Occipital lobe (tissue), 1 donor: ENCODE measurements at regions not wholly inside any gene's neighbourhood (a gene's known extent, or its start where the extent isn't known, plus 50 kb on each side); places are given as distances from the start of the nearest gene placed in this dataset.
"Not testable (repeated sequence)": the region's sequence is repeated elsewhere in the genome, so short reads cannot be mapped to it uniquely, and the experiment has no call there.

Source experiments
- DNase-seq: peaks from one replicate; lab custom pipeline; 2025; lab: John Stamatoyannopoulos, UW

DNA sequence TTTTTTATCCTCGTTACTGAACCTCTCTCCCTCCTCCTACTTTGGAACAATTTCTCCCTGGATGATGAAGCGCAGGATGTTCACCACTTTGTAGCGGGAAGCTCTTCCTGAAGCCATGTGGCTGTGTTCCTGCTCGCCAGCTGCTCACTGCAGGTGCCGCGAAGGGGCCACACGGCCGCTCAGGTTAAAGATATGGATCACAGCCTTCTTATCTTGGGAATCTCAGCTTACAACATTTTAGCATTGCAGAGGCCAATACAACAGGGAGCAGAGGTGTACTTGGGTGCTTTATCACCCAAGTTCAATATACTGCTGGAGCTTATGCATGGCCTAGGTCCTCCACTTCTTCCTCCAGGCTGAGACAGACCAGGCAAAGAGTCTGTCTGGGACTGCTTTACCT, 201.2 kb upstream of the G2E3 start:
- no peak for DNase-seq

DNA sequence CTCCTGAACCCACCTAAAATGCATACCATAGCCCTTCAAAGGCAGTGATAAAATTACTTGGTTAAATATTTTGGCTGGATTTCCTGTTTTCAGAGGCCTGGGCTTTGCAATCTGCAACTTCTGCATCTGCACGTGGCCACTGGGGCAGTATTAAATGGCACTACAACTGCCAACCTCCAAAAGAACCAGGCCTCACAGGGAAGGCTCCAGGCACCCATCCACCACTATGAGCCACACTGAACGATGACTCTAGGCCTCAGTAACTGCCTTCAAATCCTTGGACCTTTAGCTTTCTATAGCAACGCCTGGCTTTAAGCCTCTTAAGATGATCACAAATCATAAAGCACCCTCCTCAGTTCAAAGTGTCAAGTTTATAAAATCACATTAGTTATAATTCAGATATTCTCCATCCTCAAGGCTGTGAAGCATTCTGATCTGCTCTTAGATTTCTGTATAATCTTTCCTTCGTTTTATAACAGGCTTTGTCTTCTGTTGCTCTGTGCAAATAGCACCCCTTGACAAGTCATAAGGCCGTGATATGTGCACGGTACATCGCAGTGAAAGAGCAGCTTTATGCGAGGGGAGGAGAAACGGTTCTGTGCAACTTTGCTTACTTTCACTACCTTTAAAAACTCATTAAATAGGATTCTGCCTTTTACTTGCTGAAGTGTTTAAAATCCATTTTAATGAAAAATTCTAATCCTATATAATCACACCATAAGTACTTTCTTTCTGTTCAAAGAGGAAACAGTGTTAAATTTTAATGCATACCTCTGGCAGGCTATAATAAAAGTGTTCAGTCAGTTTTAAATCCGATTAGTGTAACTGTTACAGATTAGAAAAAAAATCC, 196.4 kb upstream of the G2E3 start:
- no peak for DNase-seq

DNA sequence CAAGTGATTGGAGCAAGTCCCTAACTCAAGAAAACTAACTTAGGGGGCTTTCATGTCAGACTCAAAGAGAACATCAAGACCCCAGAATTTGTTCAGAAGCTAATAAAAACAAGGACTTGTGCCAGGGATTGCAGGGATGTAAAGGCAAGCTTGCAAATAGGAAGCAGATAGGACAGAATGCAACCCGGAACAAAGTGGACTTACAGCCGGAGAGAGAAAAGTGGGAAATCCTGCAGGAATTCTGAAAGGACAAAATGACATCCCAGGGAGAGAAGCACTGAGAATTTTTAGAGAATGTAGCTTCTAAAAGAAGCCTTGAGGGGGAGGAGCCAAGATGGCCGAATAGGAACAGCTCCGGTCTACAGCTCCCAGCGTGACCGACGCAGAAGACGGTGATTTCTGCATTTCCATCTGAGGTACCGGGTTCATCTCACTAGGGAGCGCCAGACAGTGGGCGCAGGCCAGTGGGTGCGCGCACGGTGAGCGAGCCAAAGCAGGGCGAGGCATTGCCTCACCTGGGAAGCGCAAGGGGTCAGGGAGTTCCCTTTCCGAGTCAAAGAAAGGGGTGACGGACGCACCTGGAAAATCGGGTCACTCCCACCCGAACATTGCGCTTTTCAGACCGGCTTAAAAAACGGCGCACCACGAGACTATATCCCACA, 195.6 kb upstream of the G2E3 start:
- DNase-seq: not testable (repeated sequence)

DNA sequence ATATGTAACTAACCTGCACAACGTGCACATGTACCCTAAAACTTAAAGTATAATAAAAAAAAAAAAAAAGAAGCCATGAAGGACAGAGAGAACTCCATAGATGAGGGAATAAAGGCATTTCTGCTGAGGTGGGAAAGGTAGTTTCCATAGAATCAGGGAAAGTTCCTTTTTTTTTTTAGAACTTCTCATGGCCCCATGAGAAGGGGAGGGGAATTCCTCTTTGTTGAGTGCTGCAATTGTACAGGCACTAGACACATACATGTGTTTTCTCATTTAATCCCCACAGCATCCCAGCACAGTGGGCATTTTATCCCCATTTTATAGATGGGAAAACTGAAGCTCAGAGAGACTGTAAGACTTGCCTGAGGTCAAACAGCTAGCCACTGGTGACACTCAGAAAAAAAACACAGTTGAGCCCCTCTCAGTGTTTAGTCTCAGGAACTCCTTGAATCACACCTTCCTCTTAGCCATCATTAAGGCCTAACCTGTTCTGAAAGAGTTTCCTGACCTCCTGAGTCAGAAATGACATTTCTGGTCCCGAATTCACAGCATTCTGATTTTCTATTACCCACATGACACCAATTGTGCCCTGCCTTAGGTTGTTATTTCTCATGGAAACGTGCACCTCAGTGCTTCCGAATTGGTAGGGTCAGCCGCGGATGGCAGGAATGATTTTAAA, 189.3 kb upstream of the G2E3 start:
- DNase-seq: no peak

DNA sequence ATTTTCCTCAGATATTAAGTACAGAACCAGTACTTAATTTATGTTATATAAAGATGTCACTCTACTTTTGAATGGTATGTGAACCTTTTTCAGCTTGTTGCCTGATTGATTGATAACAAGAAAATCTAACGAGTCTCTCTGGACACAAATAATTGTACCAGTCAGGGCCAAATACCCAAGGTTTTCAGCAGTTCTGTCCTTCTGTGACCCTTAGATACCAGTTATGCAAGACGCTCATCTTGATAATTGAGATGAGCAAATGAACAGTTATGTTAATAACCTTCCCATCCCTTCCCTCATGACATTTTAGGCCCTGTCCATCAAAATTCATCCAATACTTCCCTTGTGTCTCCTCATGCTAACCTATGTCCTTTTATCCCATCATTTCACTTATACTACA, 185.9 kb upstream of the G2E3 start:
- no peak for DNase-seq

DNA sequence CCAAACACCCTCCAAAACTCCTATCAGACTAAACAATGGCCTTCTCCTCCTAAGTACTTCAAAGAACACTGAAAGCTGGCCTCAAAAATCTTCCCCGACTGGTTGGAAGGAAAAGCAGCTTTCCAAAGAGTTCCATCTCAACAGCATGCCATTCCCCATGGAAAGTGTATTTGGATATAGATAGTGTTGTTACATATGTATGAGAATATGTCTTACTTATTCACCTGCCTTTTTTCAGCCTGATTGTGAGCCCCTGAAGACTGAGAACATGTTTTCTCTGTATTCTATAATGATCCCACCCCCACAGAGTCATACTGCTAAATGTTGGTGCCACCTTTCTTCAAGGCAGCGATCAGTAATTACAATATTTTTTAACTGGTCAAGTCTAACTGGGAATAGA, 185.4 kb upstream of the G2E3 start:
- DNase-seq: no peak

DNA sequence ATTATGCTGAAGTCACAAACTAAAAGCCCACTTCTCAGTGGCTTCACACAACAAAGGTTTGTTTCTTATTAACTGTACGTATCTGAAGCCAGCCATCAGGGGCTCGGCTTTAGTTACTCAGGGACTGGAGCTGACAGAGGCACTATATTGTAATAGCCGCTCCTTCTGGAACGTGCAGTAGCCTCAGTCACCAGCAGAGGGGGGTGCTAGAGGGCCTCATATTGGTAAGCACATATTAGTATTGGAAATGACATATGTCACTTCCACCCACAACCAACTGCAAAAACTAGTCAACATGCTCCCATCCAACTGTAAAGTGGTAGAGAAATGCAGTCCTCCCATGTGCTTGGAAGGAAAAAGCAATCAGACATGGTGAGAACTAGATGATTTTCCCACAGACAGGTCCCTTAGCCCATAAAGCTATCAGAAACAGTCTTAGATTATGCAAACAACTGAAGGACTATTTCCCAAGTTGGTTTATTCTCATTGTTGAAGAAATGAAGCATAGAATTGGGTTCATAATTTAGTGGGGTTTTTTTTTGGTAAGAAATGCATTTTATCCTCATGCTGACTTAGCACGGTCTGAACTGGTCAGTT, 183.6 kb upstream of the G2E3 start:
- DNase-seq: no peak

DNA sequence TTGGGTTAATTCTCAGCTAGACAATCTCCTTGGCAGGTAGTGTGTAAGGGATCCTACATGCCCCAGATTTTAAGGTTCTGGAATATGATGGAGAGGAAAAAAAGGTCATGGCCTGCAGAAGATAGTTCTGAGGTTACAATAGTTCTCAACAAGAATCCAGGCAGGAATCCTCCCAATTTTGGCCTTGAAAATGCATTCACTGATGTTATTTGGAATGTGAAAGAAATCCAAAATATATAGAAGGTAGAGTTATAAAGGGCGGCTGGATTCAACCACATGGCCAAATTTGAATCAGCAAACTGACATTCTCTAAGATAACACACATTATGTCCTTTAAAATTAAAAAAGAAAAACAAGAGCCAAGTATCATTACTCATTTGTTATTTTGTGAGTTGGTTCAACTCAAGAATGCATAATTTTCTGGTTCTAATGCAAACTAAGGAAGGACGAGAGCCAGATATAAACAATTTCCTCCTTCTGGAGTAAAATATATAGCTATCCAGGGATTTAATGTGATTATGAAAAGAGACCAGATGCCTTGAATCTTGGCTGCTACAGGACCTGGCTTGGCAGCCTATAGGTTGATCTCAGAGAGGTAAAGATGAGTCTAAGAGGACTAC, 177.0 kb upstream of the G2E3 start:
- no peak for DNase-seq

DNA sequence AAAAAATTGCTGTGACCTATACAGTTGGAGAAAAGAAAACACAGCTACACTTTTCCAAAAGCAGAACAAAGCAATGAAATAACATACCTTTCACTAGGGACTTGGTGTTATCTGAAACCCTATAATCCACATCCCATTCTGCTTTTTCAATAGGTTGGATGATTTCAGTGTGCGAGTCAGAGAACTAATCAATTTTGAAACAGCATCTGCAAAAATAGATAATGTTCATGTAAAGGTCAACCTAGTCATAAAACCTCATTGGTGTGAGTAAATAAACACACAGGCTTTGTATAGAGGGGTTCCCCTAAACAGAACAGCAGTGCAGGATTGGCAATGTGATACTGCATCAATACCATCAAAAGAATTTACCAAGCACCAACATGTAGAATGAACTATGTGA, 173.0 kb upstream of the G2E3 start:
- DNase-seq: no peak

DNA sequence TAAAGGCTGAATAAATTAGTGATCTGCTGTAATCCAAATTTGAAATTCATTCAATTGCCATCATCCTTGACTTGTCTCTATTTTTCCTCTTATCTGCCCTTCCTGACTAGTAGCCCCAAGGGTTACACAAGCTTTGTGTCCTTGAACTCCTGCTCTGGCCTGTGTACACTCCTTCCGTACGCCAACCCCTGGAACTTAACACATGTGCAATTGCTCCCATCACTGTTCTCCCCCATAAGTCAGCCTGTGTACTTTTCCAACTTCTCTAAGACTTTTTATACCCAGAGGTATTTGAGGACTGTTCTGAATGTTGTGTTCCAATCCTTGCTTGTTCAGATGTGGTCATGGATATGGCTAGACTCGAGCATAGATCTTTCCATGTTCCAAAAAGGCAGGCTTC, 171.1 kb upstream of the G2E3 start:
- no peak for DNase-seq

DNA sequence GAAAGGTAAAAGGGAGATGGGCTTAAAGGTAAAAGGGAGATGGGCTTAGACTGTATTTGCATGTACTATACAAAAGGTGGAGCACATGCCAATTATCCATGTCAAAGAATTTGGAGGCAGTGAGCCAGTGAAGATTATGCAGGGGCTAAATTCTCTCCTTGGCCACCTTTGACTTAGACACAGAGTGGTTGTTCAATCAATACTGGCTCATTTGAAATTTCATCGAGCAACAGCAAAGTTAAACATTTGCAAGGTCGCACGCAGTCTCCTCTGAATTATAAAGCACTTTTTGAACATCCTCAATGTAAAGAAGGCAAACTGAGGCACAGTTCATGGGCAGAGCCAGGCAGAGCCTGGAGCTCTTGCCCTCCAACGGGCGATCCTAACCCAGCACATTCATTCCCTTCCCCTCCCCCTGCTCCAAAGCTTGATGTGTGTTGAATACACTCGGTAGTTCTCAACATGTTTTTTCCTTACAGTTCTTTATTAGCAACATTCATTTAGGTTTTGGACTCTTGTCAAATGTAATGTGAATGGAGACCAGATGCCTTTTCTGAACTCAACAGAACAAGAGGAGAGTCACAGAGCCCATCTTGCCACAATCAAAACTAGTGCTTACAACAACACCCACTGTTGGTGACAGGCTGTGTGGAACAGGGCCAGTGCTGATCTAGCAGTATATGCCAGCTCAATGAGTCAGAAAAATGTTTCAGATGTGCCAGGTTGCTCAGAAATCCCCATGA, 169.7 kb upstream of the G2E3 start:
- peak; percentile 65 for DNase-seq

DNA sequence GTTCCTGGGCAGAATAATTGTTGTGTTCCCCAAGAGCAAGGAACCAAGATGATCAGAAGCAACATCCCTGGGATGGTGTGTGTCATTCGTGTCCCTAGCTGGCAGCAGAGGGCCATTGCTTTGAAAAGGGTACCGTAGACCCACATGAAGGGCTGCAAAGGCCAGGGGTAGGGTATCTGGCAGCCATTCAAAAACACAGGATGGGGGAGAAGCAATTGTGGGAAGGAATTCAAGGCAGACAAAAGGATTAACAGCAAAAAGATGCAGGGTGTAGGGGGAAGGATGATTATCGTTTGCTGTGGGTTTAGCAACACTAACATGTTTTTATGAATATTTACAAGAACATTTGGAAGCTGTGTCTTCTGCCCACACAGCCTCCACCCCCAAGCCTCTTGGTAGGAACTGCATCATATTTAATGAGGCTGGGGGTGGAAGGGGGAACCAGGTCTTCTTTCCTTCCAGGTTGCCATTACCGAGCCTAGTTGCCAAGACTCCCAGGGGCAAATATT, 169.0 kb upstream of the G2E3 start:
- DNase-seq: no peak

DNA sequence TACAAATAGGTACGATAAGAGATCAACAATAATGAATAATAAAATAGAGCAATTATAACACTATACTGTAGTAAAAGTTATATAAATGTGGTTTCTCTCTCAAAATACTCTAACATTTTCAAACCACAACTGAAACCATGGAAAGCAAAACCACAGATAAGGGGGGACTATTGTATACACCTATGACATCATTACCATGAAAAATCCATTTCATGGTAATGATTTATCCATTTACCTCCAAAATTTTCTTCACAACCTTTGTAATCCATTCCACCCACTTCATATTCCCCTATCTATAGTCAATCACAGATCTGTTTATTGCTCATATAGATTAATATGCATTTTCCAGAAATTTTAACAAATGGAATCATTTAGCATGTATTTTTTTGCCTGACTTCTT, 163.9 kb upstream of the G2E3 start:
- DNase-seq: no peak

DNA sequence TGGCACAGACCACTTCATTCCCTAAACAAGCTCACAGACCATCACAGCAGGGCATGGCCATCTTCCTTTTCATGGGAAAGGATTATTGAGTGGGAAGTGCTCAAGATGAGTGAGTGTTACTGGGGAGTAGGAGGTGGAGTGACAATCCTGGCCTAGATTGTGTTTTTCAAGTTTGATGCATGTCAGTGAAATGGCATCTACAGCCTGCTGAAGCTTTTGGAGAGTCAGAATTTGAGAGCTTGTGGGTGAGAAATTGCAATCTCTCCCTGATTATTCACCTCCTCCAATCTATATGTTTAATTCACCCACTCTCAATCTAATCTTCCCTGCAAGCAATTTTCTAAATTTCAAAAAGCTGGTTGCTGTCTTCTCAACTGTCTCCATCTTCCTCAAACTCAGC, 156.1 kb upstream of the G2E3 start:
- no peak for DNase-seq

DNA sequence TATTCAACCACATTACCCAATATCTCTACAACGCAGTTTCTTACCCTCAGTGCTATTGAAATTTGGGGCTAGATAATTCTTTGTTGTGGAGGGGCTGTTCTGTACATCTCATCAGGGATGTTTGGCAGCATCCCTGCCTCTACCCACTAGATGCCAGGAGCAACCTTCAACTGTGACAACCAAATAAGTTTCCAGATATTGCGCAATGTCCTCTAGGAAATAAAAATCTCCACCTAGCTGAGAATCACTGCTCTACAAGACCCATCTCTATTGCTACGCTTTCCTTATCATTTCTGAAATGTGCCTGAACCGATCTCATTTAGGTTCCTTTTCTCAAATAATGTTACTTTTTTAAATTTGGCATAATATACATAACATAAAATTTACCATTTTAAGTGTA, 155.2 kb upstream of the G2E3 start:
- no peak for DNase-seq

DNA sequence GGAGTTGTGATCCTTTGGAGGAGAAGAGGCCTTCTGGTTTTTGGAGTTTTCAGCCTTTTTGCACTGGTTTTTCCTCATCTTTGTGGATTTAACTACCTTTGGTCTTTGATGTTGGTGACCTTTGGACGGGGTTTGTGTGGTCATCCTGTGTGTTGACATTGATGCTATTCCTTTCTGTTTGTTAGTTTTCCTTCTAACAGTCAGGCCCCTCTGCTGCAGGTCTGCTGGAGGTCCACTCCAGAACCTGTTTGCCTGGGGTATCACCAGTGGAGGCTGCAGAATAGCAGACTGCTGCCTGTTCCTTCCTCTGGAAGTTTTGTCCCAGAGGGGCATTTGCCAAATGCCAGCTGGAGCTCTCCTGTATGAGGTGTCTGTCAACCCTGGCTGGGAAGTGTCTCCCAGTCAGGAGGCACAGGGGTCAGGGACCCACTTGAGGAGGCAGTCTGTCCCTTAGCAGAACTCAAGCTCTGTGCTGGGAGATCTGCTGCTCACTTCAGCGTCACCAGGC, 149.4 kb upstream of the G2E3 start:
- not testable (repeated sequence) for DNase-seq

DNA sequence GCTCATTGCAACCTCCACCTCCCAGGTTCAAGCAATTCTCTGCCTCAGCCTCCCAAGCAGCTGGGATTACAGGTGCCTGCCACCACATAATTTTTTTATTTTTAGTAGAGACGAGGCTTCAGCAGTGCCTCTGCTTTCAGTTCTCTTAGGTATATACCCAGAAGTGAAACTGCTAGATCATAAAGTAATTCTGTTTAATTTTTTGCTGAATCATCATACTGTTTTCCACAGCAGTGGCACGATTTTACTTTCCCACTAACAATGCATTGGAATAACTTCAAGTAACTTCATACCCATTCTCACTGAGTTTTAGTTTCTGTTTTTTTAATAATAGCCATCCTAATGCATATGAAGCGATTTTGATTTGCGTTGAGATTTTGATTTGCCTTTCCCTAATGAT, 148.0 kb upstream of the G2E3 start:
- no peak for DNase-seq

DNA sequence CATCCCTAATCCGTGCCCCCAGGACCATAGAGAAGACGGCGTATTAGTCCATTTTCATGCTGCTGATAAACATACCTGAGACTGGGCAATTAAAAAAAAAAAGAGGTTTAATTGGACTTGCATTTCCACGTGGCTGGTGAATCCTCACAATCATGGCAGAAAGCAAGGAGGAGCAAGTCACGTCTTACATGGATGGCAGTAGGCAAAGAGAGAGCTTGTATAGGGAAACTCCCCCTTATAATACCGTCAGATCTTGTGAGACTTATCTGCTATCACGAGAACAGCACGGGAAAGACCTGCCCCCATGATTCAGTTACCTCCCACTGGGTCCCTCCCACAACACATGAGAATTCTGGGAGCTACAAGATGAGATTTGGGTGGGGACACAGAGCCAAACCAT, 145.8 kb upstream of the G2E3 start:
- not testable (repeated sequence) for DNase-seq

DNA sequence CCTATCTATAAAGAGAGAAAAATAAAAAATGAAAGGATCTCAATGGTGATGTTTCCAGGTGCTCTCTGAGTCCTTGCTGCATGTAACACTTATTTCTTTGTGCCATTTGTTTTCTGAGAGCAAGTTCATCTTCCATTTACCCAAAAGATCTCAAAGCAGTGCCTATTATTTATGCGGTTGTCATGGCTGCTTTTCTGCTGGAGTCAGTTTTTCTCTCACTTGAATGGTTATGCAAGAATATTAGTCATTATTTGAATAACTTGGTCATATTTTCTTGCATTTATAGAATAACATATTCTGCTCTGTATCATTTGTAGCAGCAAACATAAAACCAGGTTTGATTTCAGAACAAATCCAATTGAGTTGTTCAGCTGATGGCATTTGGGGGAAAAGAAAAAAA, 141.8 kb upstream of the G2E3 start:
- DNase-seq: no peak

DNA sequence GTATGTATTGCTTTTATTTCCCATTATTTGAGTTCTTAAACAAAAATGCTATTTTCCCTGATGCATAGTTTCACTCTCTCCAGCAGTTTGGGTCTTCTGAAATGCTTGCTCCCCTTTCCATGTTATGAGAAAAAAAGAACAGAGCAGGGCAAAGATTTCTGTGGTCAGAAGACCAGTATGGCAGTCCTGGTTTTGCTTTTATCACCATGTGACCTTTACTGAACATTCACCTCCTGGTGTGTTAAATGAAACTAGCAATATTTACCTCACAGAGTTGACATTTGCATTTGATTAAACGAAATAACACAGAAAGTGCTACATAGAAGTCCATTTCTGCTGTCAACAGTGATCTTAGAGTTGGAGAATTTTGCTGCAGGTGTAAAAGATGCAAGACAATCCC, 141.0 kb upstream of the G2E3 start:
- no peak for DNase-seq

DNA sequence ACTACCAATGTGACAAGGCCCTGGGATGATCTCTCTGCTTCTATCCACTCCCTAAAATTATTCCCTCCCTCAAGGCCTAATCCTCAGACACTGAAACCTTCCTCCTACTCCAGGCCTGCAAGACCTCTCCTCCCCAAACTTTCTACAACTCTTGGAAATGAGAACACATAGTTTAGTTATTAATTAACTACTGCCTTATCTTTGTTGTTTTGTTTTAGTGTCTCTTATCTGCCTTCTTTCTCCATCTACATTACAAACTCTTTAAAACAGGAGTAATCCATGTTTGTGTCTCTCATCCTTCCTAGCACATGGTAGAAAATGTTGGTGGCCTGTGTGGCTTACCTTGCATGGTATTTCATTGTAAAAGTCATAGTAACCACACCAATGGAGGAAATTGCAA, 139.9 kb upstream of the G2E3 start:
- no peak for DNase-seq
